Gastrocnemius medialis (tissue), 4 donors: ENCODE measurements at regions not wholly inside any gene's neighbourhood (a gene's known extent, or its start where the extent isn't known, plus 50 kb on each side); places are given as distances from the start of the nearest gene placed in this dataset.

Experiments
- ATAC-seq, 2 donors: fragments of 150-250 bp; one replicate each; pipeline ENCODE4 v1.9.1; 2016
- DNase-seq, 2 donors: peaks; one replicate each; pipeline ENCODE4 v3.0.0-alpha.2; 2019
- H3K27ac ChIP-seq, 4 donors: fragments of 200-600 bp; sonication (generic); 1 replicate in 1 of 4; 2 replicates in 3 of 4; pipeline ENCODE4 v1.5.1; 2016 to 2018; ENCODE audit warnings: mild to moderate bottlenecking in 2 of 4, moderate library complexity in 1 of 4
- H3K27me3 ChIP-seq, 3 donors: fragments of 200-600 bp; sonication (generic) in 2 of 3; 1 replicate in 1 of 3; 2 replicates in 2 of 3; pipeline versions ENCODE4 v1.5.1 to v1.6.0; 2016 to 2019; ENCODE audit warnings: mild to moderate bottlenecking in 1 of 3, moderate library complexity in 1 of 3
- H3K36me3 ChIP-seq, 2 donors: fragments of 200-600 bp; sonication (generic) in 1 of 2; one replicate each; pipeline ENCODE4 v1.5.1; 2017 to 2018
- H3K4me1 ChIP-seq, 2 donors: fragments of 200-600 bp; sonication (generic) in 1 of 2; one replicate each; pipeline ENCODE4 v1.5.1; 2016 to 2017; ENCODE audit warnings: mild to moderate bottlenecking in 2 of 2
- H3K4me3 ChIP-seq, 4 donors: fragments of 200-600 bp; sonication (generic) in 3 of 4; 1 replicate in 1 of 4; 2 replicates in 3 of 4; pipeline ENCODE4 v1.5.1; 2016 to 2019; ENCODE audit warnings: mild to moderate bottlenecking in 2 of 4
- H3K9me3 ChIP-seq, 3 donors: fragments of 200-600 bp; sonication (generic) in 2 of 3; 1 replicate in 1 of 3; 2 replicates in 2 of 3; pipeline ENCODE4 v1.5.1; 2016 to 2019
- CTCF ChIP-seq, 5 experiments: fragments of 450-650 bp in 3 of 5; fragments of 200-600 bp in 2 of 5; sonication (generic) in 2 of 5; IDR thresholded peaks in 4 of 5; conservative IDR thresholded peaks in 1 of 5; 1 replicate in 4 of 5; 2 replicates in 1 of 5; pipeline ENCODE4 v1.5.1; 2016 to 2019; ENCODE audit warnings: antibody characterized with exemption in 5 of 5, mild to moderate bottlenecking in 3 of 5, moderate library complexity in 3 of 5
- POLR2A ChIP-seq, 2 donors: fragments of 450-650 bp; IDR thresholded peaks; one replicate each; pipeline ENCODE4 v1.6.1; 2017; ENCODE audit warnings: antibody characterized with exemption in 2 of 2, mild to moderate bottlenecking in 2 of 2, moderate library complexity in 2 of 2
- in situ Hi-C, 4 donors: fragments of 200-750 bp; cut with MboI; loops; one replicate each; pipeline versions ENCODE4 v1.15.0 to v1.8.0; 2017; ENCODE audit warnings: low sequenced_read_pairs in 4 of 4
- intact Hi-C: fragments of 100-400 bp; cut with DNase I; formaldehyde crosslinking; loops from one replicate; pipeline ENCODE4 v1.15.1; 2023; ENCODE audit warnings: low total_unique reads

- Histone ChIP-seq H3K9me3 (no peaks in the 10 kb centered on the region), H3K27ac (no peak overlapping the region), H3K4me1 (no peaks in the 10 kb centered on the region), H3K27me3 (no peaks in the 10 kb centered on the region), H3K36me3 (no peaks in the 10 kb centered on the region), H3K4me3 (no peak overlapping the region)
- no peak for ATAC-seq
- TF ChIP-seq CTCF (IDR thresholded peaks at IDR 0.05 in 4 of 5, conservative IDR thresholded peaks at IDR 0.05 in 1 of 5) (no peak), POLR2A (IDR thresholded peaks at IDR 0.05) (no peak)
- intact Hi-C loops, result no loop called here
- in situ Hi-C loops, result no loop called here
- DNase-seq, result no peak
Measured at GRCh38 chr13:106906426-106906996, 338.6 kb upstream of the ARGLU1 start.

- no peak overlapping the region for H3K4me3 ChIP-seq
- peak overlapping the region in 1 of 4 donors; percentile 28 for H3K27ac ChIP-seq
- no peaks in the 10 kb centered on the region for H3K36me3 ChIP-seq
- DNase-seq (no peak), ATAC-seq (peak in 1 of 2 donors; percentile 47)
- H3K4me1 ChIP-seq, result no peaks in the 10 kb centered on the region
- no peaks in the 10 kb centered on the region for H3K9me3 ChIP-seq
- in situ Hi-C loops (no loop called here), intact Hi-C loops (no loop called here)
- no peaks in the 10 kb centered on the region for H3K27me3 ChIP-seq
- no peak for TF ChIP-seq CTCF (IDR thresholded peaks at IDR 0.05 in 4 of 5, conservative IDR thresholded peaks at IDR 0.05 in 1 of 5)
- TF ChIP-seq POLR2A (IDR thresholded peaks at IDR 0.05), result no peak
Measured at GRCh38 chr13:106905380-106906162, 337.6 kb upstream of the ARGLU1 start.

GRCh38 chr13:106899442-106899841 is 331.5 kb upstream of the ARGLU1 start:
- H3K36me3 ChIP-seq, result no peaks in the 10 kb centered on the region
- in situ Hi-C loops (no loop called here), intact Hi-C loops (no loop called here)
- TF ChIP-seq POLR2A (IDR thresholded peaks at IDR 0.05) (no peak), CTCF (IDR thresholded peaks at IDR 0.05 in 4 of 5, conservative IDR thresholded peaks at IDR 0.05 in 1 of 5) (no peak)
- no peak overlapping the region for H3K4me3 ChIP-seq
- ATAC-seq (no peak), DNase-seq (no peak)
- H3K9me3 ChIP-seq, result no peaks in the 10 kb centered on the region
- no peaks in the 10 kb centered on the region for H3K27me3 ChIP-seq
- no peak overlapping the region for H3K27ac ChIP-seq
- no peaks in the 10 kb centered on the region for H3K4me1 ChIP-seq

GRCh38 chr13:106898231-106898630 is 330.3 kb upstream of the ARGLU1 start:
- intact Hi-C loops (no loop called here), in situ Hi-C loops (no loop called here)
- Histone ChIP-seq H3K27ac (no peak overlapping the region), H3K4me1 (no peaks in the 10 kb centered on the region), H3K36me3 (no peaks in the 10 kb centered on the region), H3K27me3 (no peaks in the 10 kb centered on the region), H3K9me3 (no peaks in the 10 kb centered on the region), H3K4me3 (no peak overlapping the region)
- no peak for TF ChIP-seq CTCF (IDR thresholded peaks at IDR 0.05 in 4 of 5, conservative IDR thresholded peaks at IDR 0.05 in 1 of 5)
- TF ChIP-seq POLR2A (IDR thresholded peaks at IDR 0.05), result no peak
- ATAC-seq (no peak), DNase-seq (no peak)
